A549 (cell line): ENCODE measurements at regions not wholly inside any gene's neighbourhood (a gene's known extent, or its start where the extent isn't known, plus 50 kb on each side); places are given as distances from the start of the nearest gene placed in this dataset.

Experiments
- CEBPB ChIP-seq, 2 experiments: fragments of >200 bp in 1 of 2; sonication (Bioruptor Twin) in 1 of 2; formaldehyde crosslinking in 1 of 2; IDR thresholded peaks; 2 replicates each; pipeline ENCODE4 v1.6.1; 2012 to 2016
- CTCF ChIP-seq: fragments of >200 bp; sonication (Bioruptor Twin); formaldehyde crosslinking; IDR thresholded peaks from 3 replicates; pipeline ENCODE4 v1.5.1; 2016
- EP300 ChIP-seq, 2 experiments: fragments of >200 bp; sonication (Bioruptor Twin); formaldehyde crosslinking; IDR thresholded peaks; 2 replicates in 1 of 2; 3 replicates in 1 of 2; pipeline ENCODE4 v1.6.1; 2016 to 2017
- JUN ChIP-seq, 2 experiments: fragments of >200 bp; sonication (Bioruptor Twin); formaldehyde crosslinking; IDR thresholded peaks; 2 replicates in 1 of 2; 3 replicates in 1 of 2; pipeline ENCODE4 v1.6.1; 2016 to 2017
- MYC ChIP-seq: IDR thresholded peaks from 2 replicates; pipeline ENCODE4 v1.6.1; 2012; ENCODE audit warnings: mild to moderate bottlenecking, inconsistent platforms, low read length, improper control_type of control experiment, borderline replicate concordance
- NFE2L2 ChIP-seq: fragments of 150-350 bp; conservative IDR thresholded peaks from 2 replicates; pipeline ENCODE4 v1.6.1; 2014; ENCODE audit warnings: low read length
- POLR2A ChIP-seq: IDR thresholded peaks from 2 replicates; pipeline ENCODE4 v1.6.1; 2012; ENCODE audit warnings: mild to moderate bottlenecking, low read length
- REST ChIP-seq: fragments of 200-600 bp; sonication (generic); IDR thresholded peaks from 2 replicates; pipeline ENCODE4 v1.6.1; 2016; ENCODE audit warnings: antibody characterized with exemption, mild to moderate bottlenecking, moderate library complexity

GRCh38 chr13:103145442-103145841 is 79.2 kb upstream of the SLC10A2 start:
- TF ChIP-seq JUN (IDR thresholded peaks at IDR 0.05) (no peak), CTCF (no peak), REST (no peak), POLR2A (no peak), EP300 (IDR thresholded peaks at IDR 0.05) (no peak), MYC (no peak), CEBPB (IDR thresholded peaks at IDR 0.05) (no peak), NFE2L2 (no peak)
